HEK293T (cell line): ENCODE measurements at regions not wholly inside any gene's neighbourhood (a gene's known extent, or its start where the extent isn't known, plus 50 kb on each side); places are given as distances from the start of the nearest gene placed in this dataset.
"Not testable (repeated sequence)": the region's sequence is repeated elsewhere in the genome, so short reads cannot be mapped to it uniquely, and the experiment has no call there.

Source experiments
- ARNT ChIP-seq: fragments of 450-650 bp; IDR thresholded peaks from 2 replicates; pipeline ENCODE4 v1.6.1; 2017; ENCODE audit warnings: mild to moderate bottlenecking
- BHLHE40 ChIP-seq: fragments of 450-650 bp; IDR thresholded peaks from 2 replicates; pipeline ENCODE4 v1.6.1; 2016; ENCODE audit warnings: mild to moderate bottlenecking, moderate library complexity, borderline replicate concordance
- FOXM1 ChIP-seq: fragments of 450-650 bp; IDR thresholded peaks from 2 replicates; pipeline ENCODE4 v1.6.1; 2017; ENCODE audit warnings: mild to moderate bottlenecking, borderline replicate concordance
- L3MBTL2 ChIP-seq: fragments of 450-650 bp; conservative IDR thresholded peaks from 2 replicates; pipeline ENCODE4 v1.6.1; 2016; ENCODE audit warnings: mild to moderate bottlenecking
- SP1 ChIP-seq: fragments of 450-650 bp; IDR thresholded peaks from 2 replicates; pipeline ENCODE4 v1.6.1; 2017
- TARDBP ChIP-seq: fragments of 450-650 bp; IDR thresholded peaks from 2 replicates; pipeline ENCODE4 v1.6.1; 2016
- ZNF384 ChIP-seq: fragments of 450-650 bp; IDR thresholded peaks from 2 replicates; pipeline ENCODE4 v1.6.1; 2016

GRCh38 chr5:176113673-176114335, 124.4 kb upstream of the SIMC1 start:
- TF ChIP-seq BHLHE40, TARDBP, L3MBTL2, FOXM1, SP1, ARNT, ZNF384: not testable (repeated sequence)
